HepG2 (cell line): ENCODE measurements at regions not wholly inside any gene's neighbourhood (a gene's known extent, or its start where the extent isn't known, plus 50 kb on each side); places are given as distances from the start of the nearest gene placed in this dataset.

Experiments used
- ATAC-seq: fragments of 200-7000 bp; cut with Tn5 transposase; 3 replicates; pipeline ENCODE4 v1.9.1; 2020; ENCODE audit warnings: mild to moderate bottlenecking, moderate library complexity
- BruUV-seq: library from RNA; stranded (reverse); fragments of 400-500 nt; replicated peaks from 2 replicates; lab custom pipeline; 2021; lab: Mats Ljungman, UMichigan
- CTCF ChIA-PET: fragments of 300-600 bp; formaldehyde crosslinking; extraction: SDS; loops from one replicate; lab custom pipeline; 2021; ENCODE audit warnings: low total read pairs, inconsistent platforms, low intra/inter-chr PET ratio; lab: Yijun Ruan, JAX
- POLR2A ChIA-PET: fragments of 350-600 bp; sonication (Branson Sonifier 250); formaldehyde crosslinking; loops from one replicate; lab custom pipeline; 2020; ENCODE audit warnings: antibody characterized with exemption, inconsistent platforms; lab: Yijun Ruan, JAX
- DNase-seq: peaks from one replicate; pipeline ENCODE4 v3.0.0-alpha.2; 2015; ENCODE audit warnings: low spot score
- FAIRE-seq: peaks from 3 replicates; lab custom pipeline; 2011; peaks lifted over from hg19 to GRCh38; lab: Jason Lieb, UNC
- H2AFZ ChIP-seq: one replicate; pipeline ENCODE4 v1.6.1; 2011; ENCODE audit warnings: low read length, inconsistent platforms
- H3K27ac ChIP-seq: fragments of 300-600 bp; 3 replicates; pipeline ENCODE4 v1.8.0; 2011; ENCODE audit warnings: mixed run types, mild to moderate bottlenecking, mixed read lengths, low read length, inconsistent platforms; ENCODE audit not compliant: insufficient read depth; ENCODE audit errors: extremely low read length
- H3K27me3 ChIP-seq, 2 experiments: fragments of 200-600 bp in 1 of 2; 2 replicates in 1 of 2; 3 replicates in 1 of 2; pipeline versions ENCODE4 v1.6.0 to v1.8.0; 2011; ENCODE audit warnings: low read length in 2 of 2, mild to moderate bottlenecking in 2 of 2, moderate library complexity in 2 of 2, inconsistent platforms in 1 of 2; ENCODE audit not compliant: insufficient read depth in 2 of 2, control insufficient read depth in 1 of 2
- H3K36me3 ChIP-seq, 2 experiments: fragments of 200-600 bp in 1 of 2; replicated peaks in 1 of 2; 2 replicates in 1 of 2; 3 replicates in 1 of 2; pipeline versions ENCODE4 v1.5.1 to v1.8.0; 2011; ENCODE audit warnings: low read length in 2 of 2, inconsistent platforms in 1 of 2; ENCODE audit not compliant: insufficient read depth in 2 of 2, control insufficient read depth in 1 of 2
- H3K4me1 ChIP-seq: 2 replicates; pipeline ENCODE4 v1.5.1; 2012; ENCODE audit warnings: low read length, inconsistent platforms; ENCODE audit not compliant: insufficient read depth
- H3K4me2 ChIP-seq: 2 replicates; pipeline ENCODE4 v1.6.0; 2011; ENCODE audit warnings: low read depth, low read length, inconsistent platforms
- H3K4me3 ChIP-seq, 3 experiments: fragments of 200-600 bp in 1 of 3; sonication (generic), shearing (Covaris generic) in 1 of 3; replicated peaks in 1 of 3; 2 replicates each; pipeline ENCODE4 v1.5.1; 2011 to 2016; ENCODE audit warnings: low read length in 3 of 3, inconsistent platforms in 2 of 3, low read depth in 2 of 3, mild to moderate bottlenecking in 2 of 3, control low read depth in 1 of 3, mixed read lengths in 1 of 3; ENCODE audit not compliant: insufficient read depth in 1 of 3
- H3K79me2 ChIP-seq: one replicate; pipeline ENCODE4 v1.6.1; 2011; ENCODE audit warnings: low read length, inconsistent platforms; ENCODE audit not compliant: insufficient read depth
- H3K9ac ChIP-seq: 2 replicates; pipeline ENCODE4 v1.6.0; 2011; ENCODE audit warnings: mild to moderate bottlenecking, low read depth, low read length, inconsistent platforms; ENCODE audit not compliant: insufficient read depth
- H3K9me3 ChIP-seq: 2 replicates; pipeline ENCODE4 v1.5.1; 2012; ENCODE audit warnings: mild to moderate bottlenecking, low read length
- H4K20me1 ChIP-seq: 2 replicates; pipeline ENCODE4 v1.6.0; 2011; ENCODE audit warnings: inconsistent platforms, mild to moderate bottlenecking, low read length, moderate library complexity; ENCODE audit not compliant: insufficient read depth
- CENPBD1 ChIP-seq: sonication (generic); formaldehyde crosslinking; IDR thresholded peaks from 2 replicates; pipeline ENCODE4 v1.8.0; 2022; ENCODE audit warnings: missing genetic modification reagents, low read depth, mild to moderate bottlenecking, borderline replicate concordance
- KLF15 ChIP-seq: sonication (generic); formaldehyde crosslinking; IDR thresholded peaks from 2 replicates; pipeline ENCODE4 v1.8.1; 2023; ENCODE audit warnings: borderline replicate concordance, mild to moderate bottlenecking, inconsistent platforms, missing genetic modification reagents, mixed read lengths
- MED8 ChIP-seq: sonication (generic); formaldehyde crosslinking; IDR thresholded peaks from 2 replicates; pipeline ENCODE4 v1.8.1; 2023; ENCODE audit warnings: mild to moderate bottlenecking, missing genetic modification reagents; ENCODE audit not compliant: insufficient replicate concordance
- NFE2L1 ChIP-seq: sonication (generic); formaldehyde crosslinking; IDR thresholded peaks from 2 replicates; pipeline ENCODE4 v1.4.0; 2020; ENCODE audit warnings: missing genetic modification reagents, mild to moderate bottlenecking, borderline replicate concordance
- NR2C2 ChIP-seq: sonication (generic); formaldehyde crosslinking; IDR thresholded peaks from 2 replicates; pipeline ENCODE4 v1.4.0; 2020; ENCODE audit warnings: missing genetic modification reagents, mild to moderate bottlenecking, moderate library complexity, borderline replicate concordance
- PLSCR1 ChIP-seq: sonication (generic); formaldehyde crosslinking; IDR thresholded peaks from 2 replicates; pipeline ENCODE4 v1.5.0; 2020; ENCODE audit warnings: missing genetic modification reagents, mild to moderate bottlenecking, borderline replicate concordance
- POLR2A ChIP-seq, 2 experiments: IDR thresholded peaks; 2 replicates each; pipeline ENCODE4 v1.6.1; 2011; ENCODE audit warnings: low read depth in 2 of 2, low read length in 2 of 2, mild to moderate bottlenecking in 1 of 2, moderate library complexity in 1 of 2; ENCODE audit not compliant: insufficient read depth in 1 of 2
- TFE3 ChIP-seq: IDR thresholded peaks from 2 replicates; pipeline ENCODE4 v1.6.1; 2016
- TIGD3 ChIP-seq: sonication (generic); formaldehyde crosslinking; IDR thresholded peaks from 2 replicates; pipeline ENCODE4 v1.5.1; 2020; ENCODE audit warnings: mild to moderate bottlenecking, missing genetic modification reagents, borderline replicate concordance
- ZBED4 ChIP-seq: sonication (generic); formaldehyde crosslinking; IDR thresholded peaks from 2 replicates; pipeline ENCODE4 v1.4.0; 2020; ENCODE audit warnings: missing genetic modification reagents, borderline replicate concordance
- ZBTB44 ChIP-seq: sonication (generic); formaldehyde crosslinking; IDR thresholded peaks from 2 replicates; pipeline ENCODE4 v1.4.0; 2020; ENCODE audit warnings: missing genetic modification reagents
- ZFP41 ChIP-seq: sonication (generic); formaldehyde crosslinking; IDR thresholded peaks from 2 replicates; pipeline ENCODE4 v1.4.0; 2020; ENCODE audit warnings: mild to moderate bottlenecking, missing genetic modification reagents, borderline replicate concordance
- ZSCAN12 ChIP-seq: sonication (generic); formaldehyde crosslinking; IDR thresholded peaks from 2 replicates; pipeline ENCODE4 v1.9.0; 2021; ENCODE audit warnings: mild to moderate bottlenecking, missing genetic modification reagents
- WGBS: methylation state at CpG from one replicate; pipeline ENCODE4 v1.1.6; 2017; ENCODE audit warnings: low lambda C conversion rate; 5-methylcytosine and 5-hydroxymethylcytosine counted together
- in situ Hi-C: cut with HindIII; loops from 2 replicates; pipeline ENCODE4 v1.10.0; 2017; ENCODE audit warnings: low pct_unique_long_range_greater_than_20kb; ENCODE audit not compliant: extremely low pct_ligation_motif_present
- intact Hi-C: fragments of 100-400 bp; cut with micrococcal nuclease; formaldehyde crosslinking; loops from one replicate; pipeline ENCODE4 v1.10.0; 2022; ENCODE audit not compliant: unreplicated experiment

GRCh38 chr2:182581196-182581935, 134.7 kb upstream of the DNAJC10 start (continued):
- TF ChIP-seq POLR2A (IDR thresholded peaks at IDR 0.05; ENCODE audit: insufficient read depth in 1 of 2, low read depth in 2 of 2, low read length in 2 of 2) (no peak), TIGD3 (no peak), KLF15 (no peak), PLSCR1 (no peak), NR2C2 (CRISPR knock-in tag) (no peak)

GRCh38 chr2:182584462-182584861, 131.6 kb upstream of the DNAJC10 start:
- Histone ChIP-seq H3K4me3 (no peak overlapping the region), H2AFZ (no peak overlapping the region), H3K9ac (no peak overlapping the region), H3K9me3 (no peaks in the 10 kb centered on the region), H3K36me3 (no peaks in the 10 kb centered on the region), H3K4me2 (no peak overlapping the region), H3K27me3 (no peaks in the 10 kb centered on the region), H3K79me2 (no peaks in the 10 kb centered on the region), H3K4me1 (no peaks in the 10 kb centered on the region), H4K20me1 (no peaks in the 10 kb centered on the region), H3K27ac (no peak overlapping the region)
- no TSS peak for BruUV-seq
- DNase-seq, result no peak
- in situ Hi-C loops (no loop called here), intact Hi-C loops (no loop called here)
- no peak for ATAC-seq
- ChIA-PET POLR2A (no interaction called here), CTCF (no interaction called here)
- 2% methylated on average over 3 of the region's 3 CpGs for WGBS
- FAIRE-seq, result no peak
- no peak for TF ChIP-seq CENPBD1 (CRISPR knock-in tag)
- TF ChIP-seq ZFP41 (CRISPR knock-in tag), result no peak
- TF ChIP-seq TFE3 (CRISPR knock-in tag), result no peak
- no peak for TF ChIP-seq NFE2L1
- no peak for TF ChIP-seq MED8
- TF ChIP-seq ZSCAN12 (CRISPR knock-in tag), result no peak
- TF ChIP-seq ZBTB44 (CRISPR knock-in tag), result no peak
- no peak for TF ChIP-seq ZBED4 (CRISPR knock-in tag)
